ENCODE measurements at regions not wholly inside any gene's neighbourhood (a gene's known extent, or its start where the extent isn't known, plus 50 kb on each side); places are given as distances from the start of the nearest gene placed in this dataset.

GRCh38 chr3:157832588-157832987 is 273.6 kb downstream of the SHOX2 start:
- Histone ChIP-seq H3K36me3 (ENCODE audit: control insufficient read depth, insufficient read depth, low read length) (no peaks in the 10 kb centered on the region), H3K4me3 (replicated peaks in 1 of 4; ENCODE audit: control extremely low read depth in 1 of 4, insufficient read depth in 1 of 4, low read depth in 3 of 4, low read length in 4 of 4) (no peak overlapping the region), H3K27ac (ENCODE audit: insufficient read depth, low read length) (no peak overlapping the region), H3K79me2 (ENCODE audit: control insufficient read depth, insufficient read depth, low read length) (no peaks in the 10 kb centered on the region), H3K9me3 (ENCODE audit: control insufficient read depth, insufficient read depth, low read depth, low read length) (no peaks in the 10 kb centered on the region), H3K4me2 (ENCODE audit: extremely low read depth, insufficient read depth, low read length) (no peak overlapping the region), H3K27me3 (ENCODE audit: control insufficient read depth, insufficient read depth, low read length) (no peaks in the 10 kb centered on the region), H3K4me1 (ENCODE audit: control insufficient read depth, extremely low read depth, insufficient read depth, low read length) (no peaks in the 10 kb centered on the region), H4K20me1 (ENCODE audit: control insufficient read depth, extremely low read depth, insufficient read depth, low read length) (no peaks in the 10 kb centered on the region), H2AFZ (ENCODE audit: low read length) (no peak overlapping the region), H3K9ac (ENCODE audit: insufficient read depth, low read length) (no peak overlapping the region)
- DNase-seq (ENCODE audit: low read depth in 2 of 2), result peak in 1 of 2 donors; percentile 19
- TF ChIP-seq EZH2 (IDR thresholded peaks at IDR 0.05; ENCODE audit: low read length, missing control alignments), result no peak
- TF ChIP-seq CTCF (conservative IDR thresholded peaks at IDR 0.05 in 1 of 2, IDR thresholded peaks at IDR 0.05 in 1 of 2; ENCODE audit: low read depth in 1 of 2, low read length in 2 of 2), result no peak

GRCh38 chr3:157830556-157831236 is 275.5 kb downstream of the SHOX2 start:
- Histone ChIP-seq H3K36me3 (ENCODE audit: control insufficient read depth, insufficient read depth, low read length) (no peaks in the 10 kb centered on the region), H3K9me3 (ENCODE audit: control insufficient read depth, insufficient read depth, low read depth, low read length) (no peaks in the 10 kb centered on the region), H3K4me1 (ENCODE audit: control insufficient read depth, extremely low read depth, insufficient read depth, low read length) (no peaks in the 10 kb centered on the region), H2AFZ (ENCODE audit: low read length) (no peak overlapping the region), H3K9ac (ENCODE audit: insufficient read depth, low read length) (no peak overlapping the region), H3K27ac (ENCODE audit: insufficient read depth, low read length) (no peak overlapping the region), H3K4me3 (replicated peaks in 1 of 4; ENCODE audit: control extremely low read depth in 1 of 4, insufficient read depth in 1 of 4, low read depth in 3 of 4, low read length in 4 of 4) (no peak overlapping the region), H3K27me3 (ENCODE audit: control insufficient read depth, insufficient read depth, low read length) (no peaks in the 10 kb centered on the region), H4K20me1 (ENCODE audit: control insufficient read depth, extremely low read depth, insufficient read depth, low read length) (no peaks in the 10 kb centered on the region), H3K4me2 (ENCODE audit: extremely low read depth, insufficient read depth, low read length) (peak overlapping the region; percentile 11), H3K79me2 (ENCODE audit: control insufficient read depth, insufficient read depth, low read length) (no peaks in the 10 kb centered on the region)
- DNase-seq (ENCODE audit: low read depth in 2 of 2), result no peak
- no peak for TF ChIP-seq CTCF (conservative IDR thresholded peaks at IDR 0.05 in 1 of 2, IDR thresholded peaks at IDR 0.05 in 1 of 2; ENCODE audit: low read depth in 1 of 2, low read length in 2 of 2)
- TF ChIP-seq EZH2 (IDR thresholded peaks at IDR 0.05; ENCODE audit: low read length, missing control alignments), result no peak

- H3K27ac ChIP-seq (ENCODE audit: insufficient read depth, low read length), result no peak overlapping the region
Observed at GRCh38 chr3:157829786-157830185, 276.4 kb downstream of the SHOX2 start.

More at GRCh38 chr3:157829786-157830185, 276.4 kb downstream of the SHOX2 start:
- no peak overlapping the region for H3K9ac ChIP-seq (ENCODE audit: insufficient read depth, low read length)
- no peaks in the 10 kb centered on the region for H3K36me3 ChIP-seq (ENCODE audit: control insufficient read depth, insufficient read depth, low read length)
- no peak for DNase-seq (ENCODE audit: low read depth in 2 of 2)
- H3K4me1 ChIP-seq (ENCODE audit: control insufficient read depth, extremely low read depth, insufficient read depth, low read length), result no peaks in the 10 kb centered on the region
- TF ChIP-seq EZH2 (IDR thresholded peaks at IDR 0.05; ENCODE audit: low read length, missing control alignments) (no peak), CTCF (conservative IDR thresholded peaks at IDR 0.05 in 1 of 2, IDR thresholded peaks at IDR 0.05 in 1 of 2; ENCODE audit: low read depth in 1 of 2, low read length in 2 of 2) (no peak)
- H3K4me3 ChIP-seq (replicated peaks in 1 of 4; ENCODE audit: control extremely low read depth in 1 of 4, insufficient read depth in 1 of 4, low read depth in 3 of 4, low read length in 4 of 4), result no peak overlapping the region
- H3K4me2 ChIP-seq (ENCODE audit: extremely low read depth, insufficient read depth, low read length), result no peak overlapping the region
- H2AFZ ChIP-seq (ENCODE audit: low read length), result no peak overlapping the region
- no peaks in the 10 kb centered on the region for H3K9me3 ChIP-seq (ENCODE audit: control insufficient read depth, insufficient read depth, low read depth, low read length)
- H4K20me1 ChIP-seq (ENCODE audit: control insufficient read depth, extremely low read depth, insufficient read depth, low read length), result no peaks in the 10 kb centered on the region
- H3K79me2 ChIP-seq (ENCODE audit: control insufficient read depth, insufficient read depth, low read length), result no peaks in the 10 kb centered on the region
- no peaks in the 10 kb centered on the region for H3K27me3 ChIP-seq (ENCODE audit: control insufficient read depth, insufficient read depth, low read length)
